ENCODE measurements at regions not wholly inside any gene's neighbourhood (a gene's known extent, or its start where the extent isn't known, plus 50 kb on each side); places are given as distances from the start of the nearest gene placed in this dataset.

- no peaks in the 10 kb centered on the region for H3K4me1 Mint-ChIP-seq (ENCODE audit: unreplicated experiment)
- H3K4me3 Mint-ChIP-seq = no peak overlapping the region
- DNase-seq (ENCODE audit: extremely low spot score, unreplicated experiment) = no peak
- TF ChIP-seq, protein P1, sequence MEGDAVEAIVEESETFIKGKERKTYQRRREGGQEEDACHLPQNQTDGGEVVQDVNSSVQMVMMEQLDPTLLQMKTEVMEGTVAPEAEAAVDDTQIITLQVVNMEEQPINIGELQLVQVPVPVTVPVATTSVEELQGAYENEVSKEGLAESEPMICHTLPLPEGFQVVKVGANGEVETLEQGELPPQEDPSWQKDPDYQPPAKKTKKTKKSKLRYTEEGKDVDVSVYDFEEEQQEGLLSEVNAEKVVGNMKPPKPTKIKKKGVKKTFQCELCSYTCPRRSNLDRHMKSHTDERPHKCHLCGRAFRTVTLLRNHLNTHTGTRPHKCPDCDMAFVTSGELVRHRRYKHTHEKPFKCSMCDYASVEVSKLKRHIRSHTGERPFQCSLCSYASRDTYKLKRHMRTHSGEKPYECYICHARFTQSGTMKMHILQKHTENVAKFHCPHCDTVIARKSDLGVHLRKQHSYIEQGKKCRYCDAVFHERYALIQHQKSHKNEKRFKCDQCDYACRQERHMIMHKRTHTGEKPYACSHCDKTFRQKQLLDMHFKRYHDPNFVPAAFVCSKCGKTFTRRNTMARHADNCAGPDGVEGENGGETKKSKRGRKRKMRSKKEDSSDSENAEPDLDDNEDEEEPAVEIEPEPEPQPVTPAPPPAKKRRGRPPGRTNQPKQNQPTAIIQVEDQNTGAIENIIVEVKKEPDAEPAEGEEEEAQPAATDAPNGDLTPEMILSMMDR (conservative IDR thresholded peaks at IDR 0.05) = no peak
- no peak overlapping the region for H3K27ac Mint-ChIP-seq
- H3K36me3 Mint-ChIP-seq = no peaks in the 10 kb centered on the region
- peaks cover 25% of the 10 kb centered on the region for H3K27me3 Mint-ChIP-seq
- no peaks in the 10 kb centered on the region for H3K9me3 Mint-ChIP-seq
Measured at GRCh38 chr7:12154119-12154518, 57.0 kb upstream of the TMEM106B start.

DNA sequence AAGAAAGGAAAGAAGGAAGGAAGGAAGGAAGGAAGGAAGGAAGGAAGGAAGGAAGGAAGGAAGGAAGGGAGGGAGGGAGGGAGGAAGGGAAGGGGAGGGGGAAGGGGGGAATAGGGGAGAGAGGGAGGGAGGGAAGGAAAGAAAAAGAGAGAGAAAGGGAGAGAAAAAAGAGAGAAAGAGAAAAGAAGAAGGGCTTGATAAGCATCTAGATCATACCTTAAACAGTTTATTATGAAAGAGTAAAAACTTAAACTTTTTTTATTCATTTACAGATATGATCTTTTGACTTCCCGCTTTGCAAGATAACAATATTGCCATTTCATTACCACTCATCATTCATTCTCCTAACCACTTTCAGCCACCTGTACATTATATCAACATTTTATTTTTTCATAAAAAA, 53.6 kb upstream of the TMEM106B start:
- no peak overlapping the region for H3K4me3 Mint-ChIP-seq
- no peaks in the 10 kb centered on the region for H3K9me3 Mint-ChIP-seq
- no peaks in the 10 kb centered on the region for H3K36me3 Mint-ChIP-seq
- H3K4me1 Mint-ChIP-seq (ENCODE audit: unreplicated experiment) = no peaks in the 10 kb centered on the region
- no peak overlapping the region for H3K27ac Mint-ChIP-seq
- H3K27me3 Mint-ChIP-seq = peaks cover 33% of the 10 kb centered on the region
- TF ChIP-seq, protein P1 (conservative IDR thresholded peaks at IDR 0.05) = no peak
- no peak for DNase-seq (ENCODE audit: extremely low spot score, unreplicated experiment)

DNA sequence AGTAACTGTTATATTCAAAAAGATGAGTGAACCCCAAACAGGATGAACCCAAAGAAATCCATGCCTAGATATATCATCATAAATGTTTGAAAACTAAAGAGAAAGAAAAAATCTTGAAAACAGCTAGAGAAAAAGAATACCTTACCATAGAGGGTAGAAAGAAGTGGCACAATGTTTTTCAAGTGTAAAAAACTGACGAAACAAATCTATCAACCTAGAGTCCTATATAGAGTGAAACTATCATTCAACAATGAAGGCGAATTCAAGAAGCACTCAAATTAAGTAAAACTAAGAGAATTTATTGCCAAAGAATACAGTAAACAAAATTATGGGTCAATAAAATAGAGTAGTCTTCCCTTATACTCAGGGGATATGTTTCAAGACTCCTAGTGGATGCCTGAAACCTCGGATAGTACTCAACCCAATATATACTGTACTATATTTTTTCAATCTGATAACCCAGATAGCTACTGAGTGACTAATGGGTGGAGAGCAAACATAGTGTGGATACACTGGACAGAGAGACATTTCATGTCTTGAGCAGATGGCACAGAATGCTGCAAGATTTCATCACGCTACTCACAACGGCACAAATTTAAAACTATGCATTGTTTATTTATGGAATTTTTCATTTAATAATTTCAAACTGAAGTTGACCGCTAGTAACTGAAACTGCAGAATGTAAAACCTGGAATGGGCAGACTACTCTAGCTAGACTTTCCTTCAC, 52.6 kb upstream of the TMEM106B start:
- no peak overlapping the region for H3K4me3 Mint-ChIP-seq
- no peaks in the 10 kb centered on the region for H3K9me3 Mint-ChIP-seq
- DNase-seq (ENCODE audit: extremely low spot score, unreplicated experiment) = no peak
- H3K27ac Mint-ChIP-seq = no peak overlapping the region
- H3K27me3 Mint-ChIP-seq = peaks cover 32% of the 10 kb centered on the region
- no peaks in the 10 kb centered on the region for H3K4me1 Mint-ChIP-seq (ENCODE audit: unreplicated experiment)
- TF ChIP-seq, protein P1 (conservative IDR thresholded peaks at IDR 0.05) = no peak
- no peaks in the 10 kb centered on the region for H3K36me3 Mint-ChIP-seq

DNA sequence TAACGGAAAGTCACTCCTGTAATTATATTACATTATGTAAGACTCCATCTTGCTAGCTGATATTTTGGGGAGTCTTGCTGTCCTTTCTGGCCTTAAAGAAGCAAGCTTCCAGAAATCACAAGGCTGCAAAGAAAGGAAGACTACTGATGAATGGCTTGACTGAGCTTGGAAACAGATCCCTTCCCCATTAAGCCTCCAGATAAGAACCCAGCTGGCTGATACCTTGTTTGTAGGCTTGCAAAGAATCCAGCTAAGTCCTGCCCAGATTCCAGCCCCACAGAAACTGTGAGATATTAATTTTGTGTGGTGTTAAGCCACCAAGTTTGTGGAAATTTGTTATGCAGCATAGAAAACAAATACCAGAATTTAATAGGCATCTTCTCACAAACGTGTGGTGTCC, 49.9 kb upstream of the TMEM106B start:
- H3K4me3 Mint-ChIP-seq = no peak overlapping the region
- H3K4me1 Mint-ChIP-seq (ENCODE audit: unreplicated experiment) = no peaks in the 10 kb centered on the region
- TF ChIP-seq, protein P1 (conservative IDR thresholded peaks at IDR 0.05) = no peak
- peaks cover 19% of the 10 kb centered on the region for H3K27me3 Mint-ChIP-seq
- no peak for DNase-seq (ENCODE audit: extremely low spot score, unreplicated experiment)
- peaks cover 3% of the 10 kb centered on the region for H3K9me3 Mint-ChIP-seq
- no peaks in the 10 kb centered on the region for H3K36me3 Mint-ChIP-seq
- H3K27ac Mint-ChIP-seq = no peak overlapping the region
